Astrocyte (in vitro differentiated cells and primary cell): ENCODE measurements at regions not wholly inside any gene's neighbourhood (a gene's known extent, or its start where the extent isn't known, plus 50 kb on each side); places are given as distances from the start of the nearest gene placed in this dataset.

Source experiments
- DNase-seq: peaks from one replicate; pipeline ENCODE4 v3.0.0-alpha.2; 2010; ENCODE audit warnings: low read depth
- FAIRE-seq: peaks from 2 replicates; lab custom pipeline; 2011; peaks lifted over from hg19 to GRCh38; lab: Jason Lieb, UNC
- H2AFZ ChIP-seq: 2 replicates; pipeline ENCODE4 v1.6.0; 2012; ENCODE audit warnings: low read depth, low read length, inconsistent platforms
- H3K27ac ChIP-seq: 2 replicates; pipeline ENCODE4 v1.5.1; 2011; ENCODE audit warnings: low read depth, low read length, inconsistent platforms
- H3K27me3 ChIP-seq: 2 replicates; pipeline ENCODE4 v1.6.0; 2011; ENCODE audit warnings: low read length, inconsistent platforms; ENCODE audit not compliant: insufficient read depth
- H3K36me3 ChIP-seq: 2 replicates; pipeline ENCODE4 v1.5.1; 2011; ENCODE audit warnings: low read length, inconsistent platforms; ENCODE audit not compliant: insufficient read depth
- H3K4me1 ChIP-seq: 2 replicates; pipeline ENCODE4 v1.5.1; 2011; ENCODE audit warnings: low read length, inconsistent platforms; ENCODE audit not compliant: insufficient read depth
- H3K4me2 ChIP-seq: 2 replicates; pipeline ENCODE4 v1.6.0; 2012; ENCODE audit warnings: low read length, inconsistent platforms
- H3K4me3 ChIP-seq: 2 replicates; pipeline ENCODE4 v1.5.1; 2011; ENCODE audit warnings: low read depth, mild to moderate bottlenecking, low read length, inconsistent platforms; ENCODE audit not compliant: insufficient read depth
- H3K79me2 ChIP-seq: 2 replicates; pipeline ENCODE4 v1.6.0; 2012; ENCODE audit warnings: mild to moderate bottlenecking, low read length, inconsistent platforms; ENCODE audit not compliant: insufficient read depth
- H3K9ac ChIP-seq: 2 replicates; pipeline ENCODE4 v1.6.0; 2012; ENCODE audit warnings: mild to moderate bottlenecking, low read length, inconsistent platforms
- H3K9me3 ChIP-seq: 2 replicates; pipeline ENCODE4 v1.5.1; 2012; ENCODE audit warnings: low read depth, mild to moderate bottlenecking, low read length, inconsistent platforms; ENCODE audit not compliant: insufficient read depth
- H4K20me1 ChIP-seq: 2 replicates; pipeline ENCODE4 v1.6.0; 2012; ENCODE audit warnings: low read length, inconsistent platforms; ENCODE audit not compliant: insufficient read depth
- H3K27ac Mint-ChIP-seq: one replicate; pipeline ENCODE4 v1.8.0; 2021; ENCODE audit warnings: mild to moderate bottlenecking, mixed read lengths; ENCODE audit not compliant: unreplicated experiment
- H3K27me3 Mint-ChIP-seq: one replicate; pipeline ENCODE4 v1.8.0; 2021; ENCODE audit warnings: low read depth, mixed read lengths; ENCODE audit not compliant: unreplicated experiment
- H3K36me3 Mint-ChIP-seq: one replicate; pipeline ENCODE4 v1.8.0; 2021; ENCODE audit warnings: low read depth, mixed read lengths; ENCODE audit not compliant: unreplicated experiment
- H3K4me1 Mint-ChIP-seq: one replicate; pipeline ENCODE4 v1.8.0; 2021; ENCODE audit warnings: low read depth, mixed read lengths; ENCODE audit not compliant: unreplicated experiment
- H3K4me3 Mint-ChIP-seq: one replicate; pipeline ENCODE4 v1.8.0; 2021; ENCODE audit warnings: mild to moderate bottlenecking, moderate library complexity, mixed read lengths; ENCODE audit not compliant: unreplicated experiment
- H3K9me3 Mint-ChIP-seq: one replicate; pipeline ENCODE4 v1.8.0; 2021; ENCODE audit warnings: mild to moderate bottlenecking, mixed read lengths; ENCODE audit not compliant: unreplicated experiment
- CTCF ChIP-seq: IDR thresholded peaks from 2 replicates; pipeline ENCODE4 v1.5.1; 2011; ENCODE audit warnings: low read depth, mild to moderate bottlenecking, inconsistent platforms, low read length, moderate library complexity; ENCODE audit not compliant: insufficient read depth
- EZH2 ChIP-seq: IDR thresholded peaks from 2 replicates; pipeline ENCODE4 v1.6.1; 2012; ENCODE audit warnings: mild to moderate bottlenecking, low read length, inconsistent platforms; ENCODE audit not compliant: insufficient read depth

GRCh38 chr12:60529261-60529660, 933.4 kb downstream of the SLC16A7 start:
- Histone ChIP-seq H3K9ac (no peak overlapping the region), H3K27me3 (no peaks in the 10 kb centered on the region), H2AFZ (no peak overlapping the region), H3K79me2 (no peaks in the 10 kb centered on the region), H3K4me3 (no peak overlapping the region), H4K20me1 (no peaks in the 10 kb centered on the region), H3K9me3 (no peaks in the 10 kb centered on the region), H3K36me3 (no peaks in the 10 kb centered on the region), H3K4me1 (no peaks in the 10 kb centered on the region), H3K4me2 (no peak overlapping the region), H3K27ac (no peak overlapping the region)
- Mint-ChIP-seq H3K4me3 (no peak overlapping the region), H3K36me3 (no peaks in the 10 kb centered on the region), H3K4me1 (no peaks in the 10 kb centered on the region), H3K9me3 (no peaks in the 10 kb centered on the region), H3K27me3 (no peaks in the 10 kb centered on the region), H3K27ac (no peak overlapping the region)
- DNase-seq, result no peak
- no peak for FAIRE-seq
- TF ChIP-seq CTCF (no peak), EZH2 (no peak)

GRCh38 chr12:60529723-60530122, 933.9 kb downstream of the SLC16A7 start:
- no peaks in the 10 kb centered on the region for H3K36me3 Mint-ChIP-seq
- Histone ChIP-seq H3K4me3 (no peak overlapping the region), H3K27ac (no peak overlapping the region), H3K4me2 (no peak overlapping the region), H3K36me3 (no peaks in the 10 kb centered on the region), H3K27me3 (no peaks in the 10 kb centered on the region), H3K79me2 (no peaks in the 10 kb centered on the region), H2AFZ (no peak overlapping the region), H3K9me3 (no peaks in the 10 kb centered on the region), H3K9ac (no peak overlapping the region), H3K4me1 (no peaks in the 10 kb centered on the region), H4K20me1 (no peaks in the 10 kb centered on the region)
- H3K27ac Mint-ChIP-seq, result no peak overlapping the region
- no peak for TF ChIP-seq EZH2
- TF ChIP-seq CTCF, result no peak
- no peak overlapping the region for H3K4me3 Mint-ChIP-seq
- H3K9me3 Mint-ChIP-seq, result no peaks in the 10 kb centered on the region
- no peaks in the 10 kb centered on the region for H3K4me1 Mint-ChIP-seq
- DNase-seq (no peak), FAIRE-seq (no peak)
- H3K27me3 Mint-ChIP-seq, result no peaks in the 10 kb centered on the region

GRCh38 chr12:60535363-60535762, 939.5 kb downstream of the SLC16A7 start:
- no peak for DNase-seq
- Histone ChIP-seq H3K27ac (no peak overlapping the region), H3K4me1 (no peaks in the 10 kb centered on the region), H3K4me3 (no peak overlapping the region), H3K4me2 (no peak overlapping the region), H3K27me3 (no peaks in the 10 kb centered on the region), H3K9ac (no peak overlapping the region), H3K79me2 (no peaks in the 10 kb centered on the region), H4K20me1 (no peaks in the 10 kb centered on the region), H3K9me3 (no peaks in the 10 kb centered on the region), H2AFZ (no peak overlapping the region), H3K36me3 (no peaks in the 10 kb centered on the region)
- H3K27me3 Mint-ChIP-seq, result no peaks in the 10 kb centered on the region
- H3K9me3 Mint-ChIP-seq, result no peaks in the 10 kb centered on the region
- no peaks in the 10 kb centered on the region for H3K36me3 Mint-ChIP-seq
- TF ChIP-seq CTCF, result no peak
- TF ChIP-seq EZH2, result no peak
- H3K4me1 Mint-ChIP-seq, result no peaks in the 10 kb centered on the region
- no peak overlapping the region for H3K4me3 Mint-ChIP-seq
- no peak overlapping the region for H3K27ac Mint-ChIP-seq
- FAIRE-seq, result no peak
